Ectodermal cell (in vitro differentiated cells): ENCODE measurements at regions not wholly inside any gene's neighbourhood (a gene's known extent, or its start where the extent isn't known, plus 50 kb on each side); places are given as distances from the start of the nearest gene placed in this dataset.

Experiments used
- H3K27ac ChIP-seq: 2 replicates; pipeline ENCODE4 v1.7.0; 2013; ENCODE audit warnings: mild to moderate bottlenecking, low read depth, low read length; ENCODE audit not compliant: insufficient read depth, poor library complexity, severe bottlenecking
- H3K27me3 ChIP-seq: 2 replicates; pipeline ENCODE4 v1.7.0; 2013; ENCODE audit warnings: mild to moderate bottlenecking, low read length; ENCODE audit not compliant: insufficient read depth, control insufficient read depth, poor library complexity, severe bottlenecking
- H3K36me3 ChIP-seq: one replicate; pipeline ENCODE4 v1.7.0; 2013; ENCODE audit warnings: low read length; ENCODE audit not compliant: control insufficient read depth, insufficient read depth
- H3K4me1 ChIP-seq: one replicate; pipeline ENCODE4 v1.7.0; 2013; ENCODE audit warnings: low read length; ENCODE audit not compliant: control insufficient read depth, insufficient read depth
- H3K4me3 ChIP-seq: 2 replicates; pipeline ENCODE4 v1.7.0; 2013; ENCODE audit warnings: low read depth, low read length, control low read depth; ENCODE audit not compliant: insufficient read depth
- H3K9me3 ChIP-seq: 2 replicates; pipeline ENCODE4 v1.7.0; 2013; ENCODE audit warnings: mild to moderate bottlenecking, low read length, moderate library complexity; ENCODE audit not compliant: control insufficient read depth
- WGBS, 2 experiments: methylation state at CpG; one replicate each; pipeline ENCODE4 v1.1.7; 2013; ENCODE audit warnings: missing lambda C conversion rate in 2 of 2; 5-methylcytosine and 5-hydroxymethylcytosine counted together

DNA sequence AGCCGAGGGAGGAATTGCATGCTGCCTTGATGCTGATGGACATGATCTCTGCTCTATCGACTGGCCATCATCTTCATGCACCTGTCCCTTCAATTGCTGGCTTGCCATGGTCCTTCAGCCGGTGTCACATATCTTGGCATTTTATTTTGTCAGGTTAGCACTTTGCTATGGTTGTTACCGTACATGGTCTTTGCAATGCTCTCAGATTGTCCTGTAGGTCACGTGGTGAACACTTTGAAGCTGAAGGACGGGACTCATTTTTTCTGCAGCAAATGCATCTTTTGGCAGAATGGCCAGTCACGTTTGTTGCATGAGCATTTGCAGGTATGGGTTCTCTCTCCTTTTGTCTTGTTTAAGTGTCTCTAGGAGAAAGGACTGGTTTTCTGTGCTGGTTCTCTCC lies 326.8 kb upstream of the SHH start:
- Histone ChIP-seq H3K4me3 (no peak overlapping the region), H3K36me3 (no peaks in the 10 kb centered on the region), H3K9me3 (no peaks in the 10 kb centered on the region), H3K4me1 (no peaks in the 10 kb centered on the region), H3K27ac (no peak overlapping the region), H3K27me3 (no peaks in the 10 kb centered on the region)
- 93% methylated on average over 7 of the region's 7 CpGs for WGBS, 2 experiments

DNA sequence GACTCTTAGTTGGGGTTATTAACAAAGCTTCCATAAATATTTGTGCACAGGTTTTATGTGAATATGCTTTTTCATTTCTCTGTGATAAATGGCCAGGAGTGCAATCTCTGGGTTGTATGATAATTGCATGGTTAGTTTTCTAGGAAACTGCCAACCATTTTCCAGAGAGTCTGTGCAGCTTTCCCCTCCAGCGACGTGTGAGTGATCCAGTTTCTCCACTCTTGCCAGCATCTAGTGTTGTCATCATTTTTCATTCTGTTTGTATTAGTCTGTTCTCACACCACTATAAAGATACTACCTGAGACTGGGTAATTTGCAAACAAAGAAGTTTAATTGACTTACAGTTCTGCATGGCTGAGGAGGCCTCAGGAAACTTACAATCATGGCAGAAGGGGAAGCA lies 319.6 kb upstream of the SHH start:
- Histone ChIP-seq H3K9me3 (no peaks in the 10 kb centered on the region), H3K4me3 (no peak overlapping the region), H3K4me1 (no peaks in the 10 kb centered on the region), H3K36me3 (no peaks in the 10 kb centered on the region), H3K27me3 (no peaks in the 10 kb centered on the region), H3K27ac (no peak overlapping the region)
- WGBS, 2 experiments: 94 to 100% methylated on average over 2 of the region's 2 CpGs

DNA sequence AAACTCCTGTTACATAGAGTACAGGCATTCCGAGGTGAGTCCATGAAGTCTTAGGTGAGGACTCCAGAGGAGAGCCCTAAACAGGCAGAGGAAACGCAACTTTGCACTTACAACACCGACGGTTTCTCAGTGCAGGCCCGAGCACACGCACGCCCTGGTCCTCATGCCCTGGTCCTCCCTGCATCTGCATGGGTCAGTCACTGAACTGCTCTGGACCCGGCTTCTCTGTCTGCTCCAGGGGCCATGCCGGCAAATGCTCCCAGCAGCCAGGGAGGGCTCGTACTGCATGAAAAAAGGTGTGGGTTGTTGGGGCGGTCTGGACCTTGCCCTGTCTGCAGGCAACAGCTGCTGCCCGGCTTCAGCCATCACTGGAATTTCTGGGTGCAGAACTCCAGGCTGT lies 317.3 kb upstream of the SHH start:
- no peaks in the 10 kb centered on the region for H3K4me1 ChIP-seq
- H3K4me3 ChIP-seq: no peak overlapping the region
- WGBS, 2 experiments: 93 to 95% methylated on average over 12 of the region's 12 CpGs
- H3K27ac ChIP-seq: no peak overlapping the region
- no peaks in the 10 kb centered on the region for H3K36me3 ChIP-seq
- no peaks in the 10 kb centered on the region for H3K9me3 ChIP-seq
- no peaks in the 10 kb centered on the region for H3K27me3 ChIP-seq

DNA sequence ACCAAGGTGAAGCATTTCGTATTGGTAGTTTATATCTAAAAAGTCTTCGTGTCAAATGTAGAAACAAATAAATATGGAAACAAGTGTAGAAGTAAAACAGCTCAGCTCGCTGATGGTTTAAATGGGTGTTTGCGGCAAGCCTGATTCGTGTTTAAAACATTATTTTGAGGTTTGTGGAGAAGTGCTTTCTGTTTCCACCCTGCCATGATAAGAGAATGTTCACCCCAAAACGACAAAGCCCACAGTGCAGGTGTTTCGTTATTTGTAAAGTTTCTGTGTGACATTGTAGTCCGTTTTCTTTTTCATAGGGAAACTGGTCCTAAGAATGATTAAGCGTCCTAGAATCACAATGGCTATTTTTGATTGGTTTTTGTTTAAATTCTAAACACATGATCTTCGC lies 316.2 kb upstream of the SHH start:
- Histone ChIP-seq H3K36me3 (no peaks in the 10 kb centered on the region), H3K27ac (no peak overlapping the region), H3K4me1 (no peaks in the 10 kb centered on the region), H3K9me3 (no peaks in the 10 kb centered on the region), H3K27me3 (no peaks in the 10 kb centered on the region), H3K4me3 (no peak overlapping the region)
- WGBS, 2 experiments: 96% methylated on average over 10 of the region's 10 CpGs

DNA sequence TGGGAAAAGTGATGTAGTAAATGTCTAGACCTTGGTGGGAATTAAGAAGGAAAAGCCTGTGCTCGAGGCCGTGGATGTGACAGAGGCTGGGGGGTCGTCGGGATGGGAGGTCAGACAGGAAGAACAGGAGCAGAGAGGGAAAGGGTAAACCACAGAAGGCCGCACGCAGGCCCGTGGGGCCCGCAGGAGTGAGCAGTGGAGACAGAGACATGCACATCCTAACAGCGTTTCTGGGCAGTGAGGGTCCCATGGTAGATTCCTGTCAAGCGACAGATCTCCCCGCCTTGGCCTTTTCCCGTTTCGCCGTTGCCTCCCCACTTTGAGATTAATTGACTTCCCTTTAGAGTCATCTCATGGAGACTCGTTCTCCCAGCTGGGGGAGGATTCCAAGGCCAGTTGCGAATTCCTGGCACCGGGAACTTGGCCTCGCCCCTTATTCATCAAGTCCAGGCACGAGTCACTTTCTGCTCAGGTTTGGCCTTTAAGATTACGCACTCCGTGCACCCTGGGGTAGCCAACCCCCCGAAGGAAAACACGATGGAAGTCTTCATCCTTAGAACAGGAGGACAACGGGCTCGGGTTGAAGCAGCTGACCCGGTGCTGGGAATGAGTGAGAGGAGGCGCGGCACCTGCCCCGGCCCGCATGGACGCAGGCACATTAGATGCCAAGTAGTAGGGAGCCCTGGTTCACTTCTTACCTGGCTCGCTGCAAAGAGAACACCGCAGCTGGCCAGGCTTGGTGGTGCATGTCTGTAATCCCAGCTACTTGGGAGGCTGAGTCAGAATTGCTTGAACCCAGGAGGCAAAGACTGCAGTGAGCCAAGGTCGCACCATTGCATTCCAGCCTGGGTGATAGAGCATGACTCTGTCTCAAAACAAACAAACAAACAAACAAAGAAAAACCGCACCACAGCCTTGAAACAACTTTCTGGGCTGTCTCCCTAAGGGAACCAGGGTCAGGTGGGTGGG lies 315.2 kb upstream of the SHH start:
- Histone ChIP-seq H3K4me1 (no peaks in the 10 kb centered on the region), H3K36me3 (no peaks in the 10 kb centered on the region), H3K27me3 (no peaks in the 10 kb centered on the region), H3K27ac (no peak overlapping the region), H3K4me3 (no peak overlapping the region), H3K9me3 (no peaks in the 10 kb centered on the region)
- 92% methylated on average over 35 of the region's 35 CpGs for WGBS, 2 experiments

DNA sequence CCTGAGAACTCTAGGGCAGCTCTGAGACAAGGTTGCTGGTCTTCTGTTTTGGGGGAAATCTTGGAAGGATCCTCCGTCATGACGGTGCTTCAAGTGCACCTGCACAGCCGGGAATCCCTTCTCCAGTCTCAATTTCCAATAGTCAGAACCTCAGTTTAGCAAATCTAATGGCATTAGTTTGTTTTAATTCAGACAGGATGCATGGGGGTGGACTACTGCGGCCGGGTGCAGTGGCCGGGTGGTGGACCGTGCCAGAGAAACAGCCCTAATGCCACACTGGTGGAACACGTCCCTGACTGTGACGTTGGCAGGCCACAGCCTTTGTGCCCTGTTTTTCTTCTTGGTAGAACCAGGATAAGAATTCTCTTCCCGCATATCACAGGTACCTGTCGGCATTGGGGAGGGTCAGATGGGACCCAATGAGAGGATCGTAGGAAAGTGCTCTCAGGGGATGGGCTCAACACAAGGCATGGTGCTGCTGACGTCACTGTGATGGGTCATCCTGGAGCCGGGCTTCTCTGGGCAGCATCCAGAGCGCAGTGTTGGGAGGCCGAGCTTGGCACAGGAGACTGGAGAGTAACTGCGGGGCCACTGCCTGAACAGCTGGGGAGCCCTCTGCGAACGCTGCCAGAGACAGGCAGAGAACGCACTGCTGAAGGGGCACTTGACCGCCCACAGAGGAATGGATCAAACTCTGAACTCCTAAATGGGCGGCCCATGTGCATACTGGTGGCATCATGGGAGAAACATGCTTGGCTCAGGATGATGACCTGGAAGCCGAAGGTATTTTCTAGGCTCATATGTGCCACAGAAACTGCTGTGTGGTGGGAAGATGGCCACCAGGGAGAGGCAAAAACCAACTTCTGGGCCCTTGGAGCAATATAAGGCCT lies 313.8 kb upstream of the SHH start:
- H3K27me3 ChIP-seq: no peaks in the 10 kb centered on the region

DNA sequence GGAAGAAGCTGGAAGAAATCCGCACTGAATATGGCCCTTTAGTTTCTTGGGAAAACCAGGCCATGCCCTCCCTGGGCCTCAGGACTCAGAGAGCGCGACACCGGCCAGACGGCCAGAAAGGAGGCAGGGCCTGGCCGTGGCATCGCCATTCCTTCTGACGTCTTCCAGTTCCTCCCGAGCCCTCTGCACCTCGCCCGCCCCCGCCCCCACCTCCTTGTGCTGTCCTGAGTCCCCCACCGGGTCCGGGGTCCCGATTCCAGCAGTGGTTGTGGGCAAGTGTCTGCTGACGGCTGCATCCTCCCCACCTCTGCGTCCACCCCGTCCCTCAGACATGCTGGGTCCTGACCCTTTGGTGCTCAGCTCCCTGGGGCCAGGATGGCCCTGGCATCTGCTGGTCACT lies 312.1 kb upstream of the SHH start:
- Histone ChIP-seq H3K36me3 (no peaks in the 10 kb centered on the region), H3K4me1 (no peaks in the 10 kb centered on the region), H3K27ac (no peak overlapping the region), H3K4me3 (no peak overlapping the region), H3K27me3 (no peaks in the 10 kb centered on the region), H3K9me3 (no peaks in the 10 kb centered on the region)
- WGBS, 2 experiments: 92 to 94% methylated on average over 18 of the region's 18 CpGs

More for the DNA sequence above, 313.8 kb upstream of the SHH start:
- Histone ChIP-seq H3K36me3 (no peaks in the 10 kb centered on the region), H3K27ac (no peak overlapping the region), H3K9me3 (no peaks in the 10 kb centered on the region), H3K4me3 (no peak overlapping the region), H3K4me1 (no peaks in the 10 kb centered on the region)
- WGBS, 2 experiments: 94 to 95% methylated on average over 23 of the region's 23 CpGs

DNA sequence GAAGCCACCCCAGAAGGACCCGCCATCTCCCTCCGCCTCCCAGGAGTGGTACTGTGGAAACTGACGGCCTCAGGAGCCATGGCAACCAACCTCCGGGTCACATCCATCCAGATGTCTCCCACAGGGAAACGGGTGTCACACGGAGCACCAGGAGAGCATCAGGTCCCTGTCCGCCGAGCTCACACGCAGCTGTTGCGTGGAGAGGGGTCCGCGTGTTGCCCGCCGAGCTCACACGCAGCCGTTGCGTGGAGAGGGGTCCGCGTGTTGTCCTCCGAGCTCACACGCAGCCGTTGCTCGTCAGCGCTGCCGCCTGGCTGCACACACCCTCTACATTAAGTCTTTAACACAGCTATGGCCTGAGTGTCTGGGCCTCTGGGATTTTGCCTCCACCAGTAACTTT lies 311.1 kb upstream of the SHH start:
- no peaks in the 10 kb centered on the region for H3K4me1 ChIP-seq
- H3K36me3 ChIP-seq: no peaks in the 10 kb centered on the region
- H3K27ac ChIP-seq: no peak overlapping the region
- no peak overlapping the region for H3K4me3 ChIP-seq
- H3K27me3 ChIP-seq: no peaks in the 10 kb centered on the region
- H3K9me3 ChIP-seq: no peaks in the 10 kb centered on the region
- WGBS, 2 experiments: 96% methylated on average over 25 of the region's 25 CpGs

DNA sequence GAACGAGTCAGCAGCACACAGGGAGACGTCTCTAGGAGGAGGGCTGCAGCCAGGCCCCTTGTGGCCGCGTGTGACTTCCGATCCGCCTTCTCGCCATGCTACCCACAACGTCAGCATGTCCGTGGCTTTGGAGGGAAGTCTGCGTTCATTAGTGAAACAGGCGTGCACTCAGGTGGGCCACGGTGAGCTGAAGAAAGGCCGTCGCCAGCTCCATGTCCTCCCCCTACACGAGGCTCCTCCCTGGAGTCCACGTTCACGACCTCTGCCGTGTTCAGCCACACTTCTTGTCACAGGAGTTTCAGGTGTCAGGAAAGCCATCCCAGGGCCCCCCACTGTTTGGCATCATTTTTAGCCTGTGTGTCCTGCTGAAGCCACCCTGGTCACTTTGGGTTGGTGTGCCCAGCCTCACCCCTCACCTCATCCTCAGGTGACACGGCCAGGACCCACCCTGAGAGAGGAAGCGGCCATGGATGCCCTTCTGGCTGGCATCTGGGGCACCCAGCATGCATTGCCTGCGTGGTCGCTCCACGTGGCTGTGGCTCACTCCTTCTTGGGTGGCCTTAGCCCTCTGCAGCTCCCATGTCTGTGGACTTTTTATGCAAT lies 310.6 kb upstream of the SHH start:
- Histone ChIP-seq H3K9me3 (no peaks in the 10 kb centered on the region), H3K27me3 (no peaks in the 10 kb centered on the region), H3K27ac (no peak overlapping the region), H3K36me3 (no peaks in the 10 kb centered on the region), H3K4me1 (no peaks in the 10 kb centered on the region), H3K4me3 (no peak overlapping the region)
- 94 to 95% methylated on average over 23 of the region's 23 CpGs for WGBS, 2 experiments

DNA sequence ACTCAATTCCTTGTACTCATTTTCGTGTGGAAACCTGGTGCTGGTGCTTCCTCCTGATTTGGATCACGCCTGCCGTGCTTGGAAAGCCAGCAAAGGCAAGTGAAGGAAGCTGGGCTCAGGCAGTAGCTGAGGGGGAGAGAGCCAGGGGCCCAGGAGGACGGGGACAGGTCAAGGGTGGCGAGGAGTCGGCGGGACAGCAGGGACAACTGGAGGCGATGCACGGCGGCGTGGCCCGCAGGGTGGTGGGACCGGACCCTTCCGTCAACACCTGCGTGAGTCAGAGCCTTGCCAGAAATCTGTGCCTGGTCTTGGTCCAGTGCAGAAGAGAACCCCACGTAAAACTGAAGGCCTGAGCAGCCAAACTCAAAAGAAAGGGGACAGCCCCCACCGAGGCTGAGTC lies 309.7 kb upstream of the SHH start:
- no peaks in the 10 kb centered on the region for H3K9me3 ChIP-seq
- no peak overlapping the region for H3K4me3 ChIP-seq
- H3K27me3 ChIP-seq: no peaks in the 10 kb centered on the region
- H3K36me3 ChIP-seq: no peaks in the 10 kb centered on the region
- no peaks in the 10 kb centered on the region for H3K4me1 ChIP-seq
- H3K27ac ChIP-seq: no peak overlapping the region
- WGBS, 2 experiments: 93 to 95% methylated on average over 17 of the region's 17 CpGs
